Activated CD4-positive, alpha-beta T cell treated with anti-CD3 and anti-CD28 coated beads, Interleukin-2, Interleukin-6, amounts not matched to agents 100 ng/mL and 50 ng/mL, durations not matched to agents 16 hours and 8 hours (primary cell): ENCODE measurements at regions not wholly inside any gene's neighbourhood (a gene's known extent, or its start where the extent isn't known, plus 50 kb on each side); places are given as distances from the start of the nearest gene placed in this dataset.

Experiments used
- DNase-seq: peaks from one replicate; pipeline ENCODE4 v3.0.0-alpha.2; 2020

- DNase-seq, result no peak
Measured at GRCh38 chr7:68266004-68266579, 1269.5 kb downstream of the TYW1 start.

- DNase-seq, result no peak
Measured at GRCh38 chr7:68267486-68267885, 1270.9 kb downstream of the TYW1 start.

GRCh38 chr7:68269405-68269804, 1272.8 kb downstream of the TYW1 start:
- DNase-seq, result no peak

DNA sequence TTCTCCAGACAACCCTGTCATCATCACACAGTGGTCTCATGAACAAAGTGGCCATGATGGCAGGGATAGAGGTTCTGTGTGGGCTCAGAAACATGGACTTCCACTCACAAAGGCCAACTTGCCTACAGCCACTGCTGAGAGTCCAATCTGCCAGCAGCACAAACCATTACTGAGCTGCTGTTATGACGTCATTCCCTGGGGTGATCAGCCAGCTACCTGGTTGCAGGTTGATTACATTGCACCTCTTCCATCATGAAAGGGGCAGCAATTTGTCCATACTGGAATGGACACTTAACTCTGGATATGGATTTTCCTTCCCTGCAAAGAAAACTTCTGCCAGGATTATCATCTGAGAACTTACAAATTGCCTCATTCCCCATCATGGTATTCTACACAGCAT, 1275.9 kb downstream of the TYW1 start:
- no peak for DNase-seq

GRCh38 chr7:68276725-68277124, 1280.1 kb downstream of the TYW1 start:
- DNase-seq, result no peak

GRCh38 chr7:68279827-68280400, 1283.3 kb downstream of the TYW1 start:
- DNase-seq, result no peak

GRCh38 chr7:68280931-68281330, 1284.3 kb downstream of the TYW1 start:
- no peak for DNase-seq

DNA sequence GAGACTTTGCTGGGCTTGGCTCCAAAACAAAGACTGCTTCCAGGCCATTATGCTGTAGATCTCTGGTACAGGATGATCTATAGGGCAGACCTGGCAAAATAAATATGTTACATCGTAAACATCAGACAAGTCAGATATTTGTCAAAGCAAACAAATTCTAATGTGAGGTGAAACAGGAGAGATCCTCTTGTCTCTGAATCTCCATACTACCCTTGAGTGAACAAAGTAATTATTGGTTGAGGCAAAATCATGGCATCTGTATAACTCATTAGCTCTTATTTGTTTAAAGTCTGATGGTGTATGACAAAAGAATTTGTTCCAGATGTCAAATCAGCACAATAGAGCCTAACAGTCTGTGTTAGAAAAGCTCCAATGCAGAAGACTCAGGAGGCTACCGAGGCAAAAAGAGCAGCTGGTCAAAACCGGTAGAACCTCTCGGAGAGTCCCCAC, 1291.5 kb downstream of the TYW1 start:
- no peak for DNase-seq

GRCh38 chr7:68291710-68292109, 1295.1 kb downstream of the TYW1 start:
- no peak for DNase-seq

GRCh38 chr7:68295386-68295785, 1298.8 kb downstream of the TYW1 start:
- DNase-seq, result no peak

DNA sequence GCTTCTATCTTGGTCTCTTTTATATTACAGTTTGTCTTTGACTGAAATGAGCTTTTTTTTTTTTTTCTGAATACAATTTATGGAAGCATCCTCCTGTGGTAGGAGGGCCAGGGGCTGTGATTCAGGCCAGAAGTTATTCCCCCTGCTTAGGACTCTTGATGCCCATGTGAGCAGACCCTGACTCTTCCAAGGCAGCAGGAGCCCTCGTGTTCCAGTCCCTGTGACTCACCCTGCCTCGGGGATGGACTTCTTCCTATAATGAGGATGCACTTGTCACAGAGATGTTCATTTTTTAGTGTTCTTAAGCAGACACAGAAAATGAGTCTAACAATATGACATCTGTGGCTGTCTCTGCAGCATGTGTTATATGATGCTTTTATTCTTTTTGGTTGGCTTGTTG, 1293.7 kb upstream of the AUTS2 start:
- DNase-seq, result no peak

- DNase-seq, result no peak
Measured at GRCh38 chr7:68306692-68307107, 1291.6 kb upstream of the AUTS2 start.

DNA sequence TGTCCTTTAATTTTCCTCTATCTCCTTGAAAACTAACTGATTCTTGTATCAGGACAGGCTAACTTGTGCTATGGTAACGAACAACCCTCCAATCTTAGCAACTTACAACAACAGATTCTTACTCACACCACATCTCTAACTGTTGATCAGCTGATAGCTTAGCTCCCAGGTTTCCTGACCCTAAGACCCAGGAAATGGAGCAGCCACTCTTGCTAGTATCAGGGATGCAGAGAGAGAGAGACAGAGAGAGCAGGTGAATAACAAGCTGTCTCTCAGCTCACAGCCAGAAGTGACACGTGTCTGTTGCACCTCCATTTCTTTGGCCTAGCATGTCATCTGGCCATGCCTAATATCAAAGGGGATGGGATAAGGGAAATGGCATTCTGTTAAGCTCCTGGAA, 1289.0 kb upstream of the AUTS2 start:
- no peak for DNase-seq

DNA sequence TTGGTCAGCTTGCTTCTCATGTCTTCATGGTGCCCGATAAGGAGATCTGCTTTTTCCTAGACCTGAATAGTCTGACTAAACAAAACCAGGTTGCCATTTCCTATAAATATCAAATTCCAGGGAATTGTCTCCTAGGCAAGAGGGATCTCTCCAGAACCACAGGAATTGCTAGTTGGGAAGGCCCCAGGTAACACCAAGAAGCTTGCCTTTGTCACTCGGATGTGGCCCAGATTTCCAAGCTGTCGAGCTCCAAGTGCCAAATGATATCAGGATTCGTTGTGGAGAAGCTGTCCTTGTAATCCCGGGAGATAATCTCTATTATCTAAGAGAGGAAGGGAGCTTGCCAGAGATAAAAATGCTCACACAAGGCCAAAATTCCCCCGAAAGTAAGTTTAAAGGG, 1288.5 kb upstream of the AUTS2 start:
- DNase-seq, result no peak

GRCh38 chr7:68311958-68312357, 1286.3 kb upstream of the AUTS2 start:
- DNase-seq, result no peak

GRCh38 chr7:68313806-68314205, 1284.5 kb upstream of the AUTS2 start:
- peak; percentile 13 for DNase-seq

GRCh38 chr7:68314208-68314607, 1284.1 kb upstream of the AUTS2 start:
- no peak for DNase-seq

DNA sequence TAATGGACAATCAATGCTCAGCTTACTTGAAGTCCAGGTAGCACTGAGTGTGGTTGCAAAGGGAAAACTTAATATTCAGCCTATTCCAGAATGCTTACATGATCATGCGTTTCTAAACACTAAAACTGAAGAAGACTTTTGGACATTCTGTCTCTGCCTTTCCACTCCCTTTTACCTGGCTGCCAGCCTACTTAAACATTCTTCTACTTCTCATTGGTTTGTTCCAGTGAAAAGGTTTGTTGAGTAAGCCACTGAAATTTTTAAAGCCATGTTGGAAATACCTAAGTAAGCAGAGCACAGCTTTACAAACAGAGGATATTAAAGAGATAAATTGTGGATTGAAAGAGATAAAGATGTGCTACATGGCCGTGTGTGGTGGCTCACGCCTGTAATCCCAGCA, 1280.8 kb upstream of the AUTS2 start:
- DNase-seq, result no peak

DNA sequence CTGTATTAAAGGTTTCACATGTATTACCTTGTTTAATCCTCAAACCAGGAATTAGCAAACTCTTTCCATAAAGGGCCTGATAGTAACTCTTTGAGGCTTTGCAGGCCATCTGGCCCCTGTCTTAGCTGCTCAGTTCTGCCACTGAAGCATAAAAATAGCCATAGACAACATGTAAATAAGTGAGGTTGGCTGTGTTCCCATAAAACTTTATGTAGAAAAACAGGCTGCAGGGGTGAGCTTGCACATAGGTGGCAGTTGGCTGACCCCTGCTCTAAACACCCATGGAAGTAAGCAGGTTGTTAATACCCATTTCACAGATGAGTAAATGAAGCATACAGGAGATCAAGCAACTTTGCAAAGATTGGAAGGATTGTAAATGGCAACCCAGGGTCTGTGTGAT, 1279.2 kb upstream of the AUTS2 start:
- DNase-seq, result no peak

DNA sequence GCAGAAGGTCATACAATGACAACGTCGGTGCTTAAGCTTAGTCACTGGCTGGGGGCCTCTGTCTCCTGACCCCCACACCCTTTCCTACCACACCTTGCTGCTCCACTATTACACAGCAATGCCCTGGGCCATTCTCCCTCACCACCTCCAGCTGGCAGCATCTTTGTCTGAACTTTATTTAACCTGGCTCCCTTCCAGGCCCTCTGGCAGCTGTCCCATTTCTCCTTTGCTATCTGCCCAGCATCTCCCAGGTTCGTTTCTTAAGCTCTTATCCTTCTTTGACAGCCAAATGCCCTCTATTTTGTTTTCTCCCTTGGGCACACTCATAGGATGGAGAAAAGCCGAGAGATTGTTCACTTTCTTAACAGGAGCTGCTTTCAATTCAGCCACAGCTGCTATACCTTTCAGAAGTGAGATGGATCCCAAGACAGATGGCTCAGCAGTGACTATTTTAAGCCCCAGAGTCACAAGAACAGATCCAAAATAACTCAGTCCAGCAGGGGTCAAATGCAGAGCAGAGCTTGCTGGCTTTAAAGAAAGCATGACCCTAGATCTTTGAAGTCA, 1277.1 kb upstream of the AUTS2 start:
- no peak for DNase-seq

DNA sequence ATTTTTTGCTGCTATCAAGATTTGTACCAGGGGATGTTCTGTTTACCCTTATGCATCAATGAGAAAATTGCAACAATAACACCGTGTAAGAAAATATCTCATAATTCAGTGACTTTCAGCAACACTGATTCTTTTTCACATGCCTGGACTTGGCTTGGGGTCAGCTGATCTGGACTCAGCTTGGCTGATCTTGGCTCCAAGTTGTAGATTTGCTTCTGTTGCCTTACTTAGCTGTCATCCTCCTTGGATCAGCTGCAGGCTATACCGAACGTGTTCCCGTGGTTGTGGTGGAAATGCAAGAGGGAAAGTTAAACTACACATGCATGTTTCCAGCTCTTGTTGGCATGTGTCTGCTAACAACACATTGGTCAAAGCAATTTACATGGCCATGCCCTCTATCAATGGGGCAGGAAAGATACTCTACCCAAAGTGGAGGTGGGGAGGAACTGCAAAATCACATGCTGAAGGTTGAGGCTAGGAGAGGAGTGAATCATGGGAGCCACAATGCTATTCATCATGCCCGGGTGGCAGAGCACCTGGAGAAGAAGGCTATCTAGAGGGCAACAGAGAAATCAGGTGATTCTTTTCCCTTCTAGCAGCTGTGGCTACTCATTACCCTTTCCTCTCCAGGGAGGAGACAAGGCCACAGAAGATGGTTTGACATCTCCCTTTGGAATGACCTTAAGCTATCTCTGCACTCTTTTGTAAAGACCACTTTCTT, 1276.3 kb upstream of the AUTS2 start:
- DNase-seq, result no peak

DNA sequence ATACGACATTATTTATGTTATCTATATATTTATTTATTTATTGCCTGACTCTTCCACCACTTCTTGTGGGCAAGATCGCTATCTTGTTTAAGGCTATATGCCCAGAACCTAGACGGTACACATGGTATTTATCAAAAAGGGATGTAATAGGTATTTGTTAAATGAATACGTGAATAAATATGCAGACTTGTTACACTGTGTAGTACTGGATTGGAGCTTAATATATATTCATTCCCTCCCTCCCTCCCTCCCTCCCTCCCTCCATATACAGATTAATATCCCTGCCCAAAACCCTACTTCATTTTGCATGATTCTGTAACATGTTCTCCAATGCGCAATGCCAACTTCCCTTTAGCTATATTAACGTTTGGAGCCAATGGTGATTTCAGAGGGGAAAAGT, 1273.7 kb upstream of the AUTS2 start:
- DNase-seq, result no peak

DNA sequence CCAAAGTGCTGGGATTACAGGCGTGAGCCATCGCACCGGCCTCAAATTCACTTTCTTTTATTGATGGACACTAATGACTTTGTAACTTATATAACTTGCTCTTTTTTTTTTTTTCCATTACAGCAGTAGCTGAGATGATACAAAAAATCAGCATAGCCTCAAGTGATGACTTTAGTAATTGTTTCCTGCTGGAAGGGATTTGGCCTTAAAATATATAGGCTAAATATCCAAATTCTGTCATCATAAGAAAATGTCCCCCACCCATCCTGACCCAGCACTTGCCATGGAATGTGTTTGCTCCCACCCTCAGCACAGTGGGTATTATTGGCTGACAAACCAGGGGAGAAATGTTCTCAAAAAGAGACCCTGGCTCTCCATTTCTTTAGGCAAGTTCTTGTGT, 1264.1 kb upstream of the AUTS2 start:
- no peak for DNase-seq

DNA sequence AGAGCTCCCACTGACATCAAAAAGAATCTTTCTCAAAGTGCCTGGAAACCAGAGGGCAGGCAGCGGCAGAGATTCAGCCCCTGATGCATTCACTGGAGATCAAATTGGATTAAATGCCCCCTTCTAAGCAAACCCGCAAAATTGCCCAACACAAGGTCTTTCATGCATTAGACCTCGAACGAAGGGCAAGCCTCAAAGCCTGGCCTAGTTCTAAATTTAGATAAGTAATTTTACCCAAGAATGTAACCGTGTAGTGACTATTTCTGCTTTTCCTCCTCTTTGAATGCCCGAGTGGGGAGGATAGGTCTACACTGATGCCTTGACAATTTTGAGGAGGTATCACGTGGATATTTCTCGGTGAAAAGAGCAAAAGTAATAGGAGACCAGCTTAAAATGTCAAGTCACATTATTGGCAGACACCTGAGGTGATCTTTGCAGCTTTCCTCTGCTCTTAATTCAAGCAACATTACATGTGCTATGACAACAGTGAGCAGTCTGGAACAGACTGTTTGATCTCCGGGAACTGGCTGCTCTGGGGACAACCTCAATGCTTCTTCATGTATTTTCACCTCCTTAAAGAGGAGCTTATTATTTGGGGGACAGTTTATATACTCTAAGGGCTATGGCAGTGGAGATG, 1263.5 kb upstream of the AUTS2 start:
- DNase-seq, result no peak
